Liver (tissue), 8 donors: ENCODE measurements at regions not wholly inside any gene's neighbourhood (a gene's known extent, or its start where the extent isn't known, plus 50 kb on each side); places are given as distances from the start of the nearest gene placed in this dataset.

ENCODE experiments used
- DNase-seq: peaks from one replicate; pipeline ENCODE4 v3.0.0-alpha.2; 2017; ENCODE audit warnings: low spot score
- H3K27ac ChIP-seq, 2 donors: one replicate each; pipeline ENCODE4 v1.7.0; 2013; ENCODE audit warnings: inconsistent platforms in 2 of 2, low read length in 2 of 2, control low read depth in 1 of 2, low read depth in 1 of 2, mild to moderate bottlenecking in 1 of 2
- H3K27me3 ChIP-seq, 4 donors: one replicate each; pipeline versions ENCODE4 v1.6.1 to v1.7.0; 2013; ENCODE audit warnings: low read length in 3 of 4, inconsistent platforms in 1 of 4, mild to moderate bottlenecking in 1 of 4, moderate library complexity in 1 of 4; ENCODE audit not compliant: control insufficient read depth in 4 of 4, insufficient read depth in 4 of 4
- H3K36me3 ChIP-seq, 4 donors: one replicate each; pipeline versions ENCODE4 v1.6.1 to v1.7.0; 2013; ENCODE audit warnings: low read length in 3 of 4, mild to moderate bottlenecking in 3 of 4, low read depth in 1 of 4, moderate library complexity in 1 of 4; ENCODE audit not compliant: control insufficient read depth in 4 of 4, insufficient read depth in 3 of 4
- H3K4me1 ChIP-seq, 4 donors: one replicate each; pipeline versions ENCODE4 v1.6.1 to v1.7.0; 2013; ENCODE audit warnings: low read length in 3 of 4, mild to moderate bottlenecking in 3 of 4, moderate library complexity in 1 of 4; ENCODE audit not compliant: control insufficient read depth in 4 of 4, insufficient read depth in 4 of 4
- H3K4me3 ChIP-seq, 3 donors: one replicate each; pipeline versions ENCODE4 v1.6.1 to v1.7.0; 2013; ENCODE audit warnings: low read length in 3 of 3, control low read depth in 1 of 3, low read depth in 1 of 3, mild to moderate bottlenecking in 1 of 3
- H3K9ac ChIP-seq, 2 donors: one replicate each; pipeline ENCODE4 v1.7.0; 2013; ENCODE audit warnings: low read length in 2 of 2, mild to moderate bottlenecking in 2 of 2, moderate library complexity in 2 of 2, control low read depth in 1 of 2, low read depth in 1 of 2
- H3K9me3 ChIP-seq, 4 donors: one replicate each; pipeline versions ENCODE4 v1.6.1 to v1.7.0; 2013; ENCODE audit warnings: low read length in 3 of 4; ENCODE audit not compliant: control insufficient read depth in 4 of 4
- EGR1 ChIP-seq, 2 donors: IDR thresholded peaks; 2 replicates each; pipeline ENCODE4 v1.6.1; 2016 to 2018; ENCODE audit warnings: antibody characterized with exemption in 2 of 2, low read depth in 2 of 2
- FOXA1 ChIP-seq: IDR thresholded peaks from 2 replicates; pipeline ENCODE4 v1.6.1; 2016; ENCODE audit warnings: antibody characterized with exemption
- FOXA2 ChIP-seq: IDR thresholded peaks from 2 replicates; pipeline ENCODE4 v1.6.1; 2016; ENCODE audit warnings: antibody characterized with exemption
- GABPA ChIP-seq, 2 donors: IDR thresholded peaks in 1 of 2; conservative IDR thresholded peaks in 1 of 2; 2 replicates each; pipeline ENCODE4 v1.6.1; 2016; ENCODE audit warnings: antibody characterized with exemption in 2 of 2, mild to moderate bottlenecking in 1 of 2, moderate library complexity in 1 of 2
- HNF4A ChIP-seq, 2 donors: conservative IDR thresholded peaks; 2 replicates each; pipeline ENCODE4 v1.6.1; 2016; ENCODE audit warnings: antibody characterized with exemption in 2 of 2, mild to moderate bottlenecking in 2 of 2
- HNF4G ChIP-seq: IDR thresholded peaks from 2 replicates; pipeline ENCODE4 v1.6.1; 2016; ENCODE audit warnings: antibody characterized with exemption
- JUND ChIP-seq, 2 donors: IDR thresholded peaks; 2 replicates each; pipeline ENCODE4 v1.6.1; 2016; ENCODE audit warnings: antibody characterized with exemption in 2 of 2
- NR2F2 ChIP-seq: IDR thresholded peaks from 2 replicates; pipeline ENCODE4 v1.6.1; 2016; ENCODE audit warnings: antibody characterized with exemption
- RAD21 ChIP-seq, 2 donors: IDR thresholded peaks; 2 replicates each; pipeline ENCODE4 v1.6.1; 2016; ENCODE audit warnings: antibody characterized with exemption in 2 of 2, mild to moderate bottlenecking in 2 of 2
- RXRA ChIP-seq, 2 donors: IDR thresholded peaks; 2 replicates each; pipeline ENCODE4 v1.6.1; 2017 to 2018; ENCODE audit warnings: antibody characterized with exemption in 2 of 2, mild to moderate bottlenecking in 1 of 2
- TAF1 ChIP-seq: conservative IDR thresholded peaks from 2 replicates; pipeline ENCODE4 v1.6.1; 2016; ENCODE audit warnings: antibody characterized with exemption, mild to moderate bottlenecking
- YY1 ChIP-seq: IDR thresholded peaks from 2 replicates; pipeline ENCODE4 v1.6.1; 2016; ENCODE audit warnings: antibody characterized with exemption, mild to moderate bottlenecking
- WGBS: extraction: QIAGEN DNeasy Blood & Tissue Kit; methylation state at CpG from one replicate; pipeline ENCODE4 v1.1.7; 2013; 5-methylcytosine and 5-hydroxymethylcytosine counted together
- TF ChIP-seq, protein P1 (sequence below): IDR thresholded peaks from 2 replicates; pipeline ENCODE4 v1.6.1; 2016; ENCODE audit warnings: antibody characterized with exemption
- TF ChIP-seq, protein P2 (sequence below): IDR thresholded peaks from 2 replicates; pipeline ENCODE4 v1.6.1; 2016; ENCODE audit warnings: antibody characterized with exemption
- TF ChIP-seq, protein P3 (sequence below): fragments of 150-350 bp; IDR thresholded peaks from 2 replicates; pipeline ENCODE4 v1.5.1; 2017; ENCODE audit warnings: improper control_type of control experiment, low read depth, low read length; ENCODE audit not compliant: missing input control
- TF ChIP-seq, protein P4 (sequence below): IDR thresholded peaks from 2 replicates; pipeline ENCODE4 v1.6.1; 2016; ENCODE audit warnings: antibody characterized with exemption
- TF ChIP-seq, protein P5 (sequence below): IDR thresholded peaks from 2 replicates; pipeline ENCODE4 v1.6.1; 2016; ENCODE audit warnings: antibody characterized with exemption, mild to moderate bottlenecking
- donor health status: healthy.
- donor health status: healthy.
- donor health status: healthy.
- donor health status: healthy.
- donor health status: healthy.

DNA sequence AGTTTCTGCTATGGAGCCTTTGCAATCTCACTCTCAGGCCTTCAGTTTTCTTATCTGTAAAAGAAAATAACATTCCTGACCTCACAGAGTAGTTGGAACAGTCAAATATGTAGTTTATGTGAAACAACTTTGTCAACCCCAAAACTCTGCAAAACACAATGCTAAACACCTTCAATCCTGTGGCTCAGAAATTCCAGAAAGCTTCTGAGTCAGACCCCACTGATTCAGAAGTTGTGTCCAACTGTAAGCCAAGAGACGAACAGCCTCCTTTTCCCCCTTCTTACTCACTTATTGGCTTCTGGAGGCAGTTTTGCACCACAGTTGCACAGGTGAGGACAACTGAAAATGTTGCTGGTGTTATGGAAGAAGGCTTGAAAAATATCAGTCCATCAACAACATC, 52.9 kb downstream of the TMSB4Y start:
- Histone ChIP-seq H3K4me3 (no peak overlapping the region), H3K27me3 (no peaks in the 10 kb centered on the region), H3K27ac (no peak overlapping the region), H3K9ac (no peak overlapping the region), H3K9me3 (no peaks in the 10 kb centered on the region), H3K4me1 (peaks cover 0 to 6% (median 0%) of the 10 kb centered on the region in 4 donors), H3K36me3 (no peaks in the 10 kb centered on the region)
- 86% methylated on average over 1 of the region's 1 CpG for WGBS
- DNase-seq = no peak
- TF ChIP-seq GABPA (IDR thresholded peaks at IDR 0.05 in 1 of 2, conservative IDR thresholded peaks at IDR 0.05 in 1 of 2) (no peak), EGR1 (IDR thresholded peaks at IDR 0.05; ENCODE audit: low read depth in 2 of 2) (no peak), FOXA1 (no peak), TAF1 (no peak), HNF4A (conservative IDR thresholded peaks at IDR 0.05) (no peak), RAD21 (IDR thresholded peaks at IDR 0.05) (no peak), YY1 (no peak), HNF4G (no peak), RXRA (IDR thresholded peaks at IDR 0.05) (no peak)
- TF ChIP-seq, protein P1, sequence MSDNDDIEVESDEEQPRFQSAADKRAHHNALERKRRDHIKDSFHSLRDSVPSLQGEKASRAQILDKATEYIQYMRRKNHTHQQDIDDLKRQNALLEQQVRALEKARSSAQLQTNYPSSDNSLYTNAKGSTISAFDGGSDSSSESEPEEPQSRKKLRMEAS = no peak

DNA sequence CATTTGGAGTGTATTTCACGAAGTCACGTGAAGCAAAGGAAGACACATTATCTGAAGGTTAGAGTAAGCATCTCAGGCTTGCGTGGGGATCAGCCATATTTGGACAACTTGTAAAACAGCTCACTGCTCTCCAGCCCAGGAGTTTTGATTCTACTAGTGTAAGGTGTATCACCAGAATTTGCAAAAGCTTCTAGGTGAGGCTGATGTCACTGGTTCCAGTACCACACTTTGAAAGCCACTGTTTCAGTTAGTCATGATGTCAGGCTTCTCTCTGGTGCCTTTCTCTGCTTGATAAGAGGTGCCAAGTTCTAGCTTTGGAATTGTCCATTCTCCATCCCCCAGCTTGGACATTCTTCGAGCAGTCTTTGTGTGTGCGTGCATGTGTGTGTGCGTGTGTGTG, 62.3 kb downstream of the TMSB4Y start:
- no peak overlapping the region for H3K9ac ChIP-seq
- TF ChIP-seq HNF4A (conservative IDR thresholded peaks at IDR 0.05) (no peak), YY1 (no peak), GABPA (IDR thresholded peaks at IDR 0.05 in 1 of 2, conservative IDR thresholded peaks at IDR 0.05 in 1 of 2) (no peak), JUND (IDR thresholded peaks at IDR 0.05) (no peak), HNF4G (no peak), FOXA2 (no peak), RXRA (IDR thresholded peaks at IDR 0.05) (no peak), NR2F2 (no peak)
- TF ChIP-seq, protein P2, sequence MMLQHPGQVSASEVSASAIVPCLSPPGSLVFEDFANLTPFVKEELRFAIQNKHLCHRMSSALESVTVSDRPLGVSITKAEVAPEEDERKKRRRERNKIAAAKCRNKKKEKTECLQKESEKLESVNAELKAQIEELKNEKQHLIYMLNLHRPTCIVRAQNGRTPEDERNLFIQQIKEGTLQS = no peak
- TF ChIP-seq, protein P3, sequence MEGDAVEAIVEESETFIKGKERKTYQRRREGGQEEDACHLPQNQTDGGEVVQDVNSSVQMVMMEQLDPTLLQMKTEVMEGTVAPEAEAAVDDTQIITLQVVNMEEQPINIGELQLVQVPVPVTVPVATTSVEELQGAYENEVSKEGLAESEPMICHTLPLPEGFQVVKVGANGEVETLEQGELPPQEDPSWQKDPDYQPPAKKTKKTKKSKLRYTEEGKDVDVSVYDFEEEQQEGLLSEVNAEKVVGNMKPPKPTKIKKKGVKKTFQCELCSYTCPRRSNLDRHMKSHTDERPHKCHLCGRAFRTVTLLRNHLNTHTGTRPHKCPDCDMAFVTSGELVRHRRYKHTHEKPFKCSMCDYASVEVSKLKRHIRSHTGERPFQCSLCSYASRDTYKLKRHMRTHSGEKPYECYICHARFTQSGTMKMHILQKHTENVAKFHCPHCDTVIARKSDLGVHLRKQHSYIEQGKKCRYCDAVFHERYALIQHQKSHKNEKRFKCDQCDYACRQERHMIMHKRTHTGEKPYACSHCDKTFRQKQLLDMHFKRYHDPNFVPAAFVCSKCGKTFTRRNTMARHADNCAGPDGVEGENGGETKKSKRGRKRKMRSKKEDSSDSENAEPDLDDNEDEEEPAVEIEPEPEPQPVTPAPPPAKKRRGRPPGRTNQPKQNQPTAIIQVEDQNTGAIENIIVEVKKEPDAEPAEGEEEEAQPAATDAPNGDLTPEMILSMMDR = no peak
- TF ChIP-seq, protein P4, sequence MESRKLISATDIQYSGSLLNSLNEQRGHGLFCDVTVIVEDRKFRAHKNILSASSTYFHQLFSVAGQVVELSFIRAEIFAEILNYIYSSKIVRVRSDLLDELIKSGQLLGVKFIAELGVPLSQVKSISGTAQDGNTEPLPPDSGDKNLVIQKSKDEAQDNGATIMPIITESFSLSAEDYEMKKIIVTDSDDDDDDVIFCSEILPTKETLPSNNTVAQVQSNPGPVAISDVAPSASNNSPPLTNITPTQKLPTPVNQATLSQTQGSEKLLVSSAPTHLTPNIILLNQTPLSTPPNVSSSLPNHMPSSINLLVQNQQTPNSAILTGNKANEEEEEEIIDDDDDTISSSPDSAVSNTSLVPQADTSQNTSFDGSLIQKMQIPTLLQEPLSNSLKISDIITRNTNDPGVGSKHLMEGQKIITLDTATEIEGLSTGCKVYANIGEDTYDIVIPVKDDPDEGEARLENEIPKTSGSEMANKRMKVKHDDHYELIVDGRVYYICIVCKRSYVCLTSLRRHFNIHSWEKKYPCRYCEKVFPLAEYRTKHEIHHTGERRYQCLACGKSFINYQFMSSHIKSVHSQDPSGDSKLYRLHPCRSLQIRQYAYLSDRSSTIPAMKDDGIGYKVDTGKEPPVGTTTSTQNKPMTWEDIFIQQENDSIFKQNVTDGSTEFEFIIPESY = no peak
- TF ChIP-seq, protein P5, sequence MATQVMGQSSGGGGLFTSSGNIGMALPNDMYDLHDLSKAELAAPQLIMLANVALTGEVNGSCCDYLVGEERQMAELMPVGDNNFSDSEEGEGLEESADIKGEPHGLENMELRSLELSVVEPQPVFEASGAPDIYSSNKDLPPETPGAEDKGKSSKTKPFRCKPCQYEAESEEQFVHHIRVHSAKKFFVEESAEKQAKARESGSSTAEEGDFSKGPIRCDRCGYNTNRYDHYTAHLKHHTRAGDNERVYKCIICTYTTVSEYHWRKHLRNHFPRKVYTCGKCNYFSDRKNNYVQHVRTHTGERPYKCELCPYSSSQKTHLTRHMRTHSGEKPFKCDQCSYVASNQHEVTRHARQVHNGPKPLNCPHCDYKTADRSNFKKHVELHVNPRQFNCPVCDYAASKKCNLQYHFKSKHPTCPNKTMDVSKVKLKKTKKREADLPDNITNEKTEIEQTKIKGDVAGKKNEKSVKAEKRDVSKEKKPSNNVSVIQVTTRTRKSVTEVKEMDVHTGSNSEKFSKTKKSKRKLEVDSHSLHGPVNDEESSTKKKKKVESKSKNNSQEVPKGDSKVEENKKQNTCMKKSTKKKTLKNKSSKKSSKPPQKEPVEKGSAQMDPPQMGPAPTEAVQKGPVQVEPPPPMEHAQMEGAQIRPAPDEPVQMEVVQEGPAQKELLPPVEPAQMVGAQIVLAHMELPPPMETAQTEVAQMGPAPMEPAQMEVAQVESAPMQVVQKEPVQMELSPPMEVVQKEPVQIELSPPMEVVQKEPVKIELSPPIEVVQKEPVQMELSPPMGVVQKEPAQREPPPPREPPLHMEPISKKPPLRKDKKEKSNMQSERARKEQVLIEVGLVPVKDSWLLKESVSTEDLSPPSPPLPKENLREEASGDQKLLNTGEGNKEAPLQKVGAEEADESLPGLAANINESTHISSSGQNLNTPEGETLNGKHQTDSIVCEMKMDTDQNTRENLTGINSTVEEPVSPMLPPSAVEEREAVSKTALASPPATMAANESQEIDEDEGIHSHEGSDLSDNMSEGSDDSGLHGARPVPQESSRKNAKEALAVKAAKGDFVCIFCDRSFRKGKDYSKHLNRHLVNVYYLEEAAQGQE = no peak
- TF ChIP-seq, protein P1 = no peak
- WGBS = 93% methylated on average over 6 of the region's 6 CpGs

More for the DNA sequence above, 62.3 kb downstream of the TMSB4Y start:
- no peak overlapping the region for H3K4me3 ChIP-seq
- peaks cover 0 to 2% (median 0%) of the 10 kb centered on the region in 4 donors for H3K36me3 ChIP-seq
- H3K4me1 ChIP-seq = no peaks in the 10 kb centered on the region
- no peaks in the 10 kb centered on the region for H3K9me3 ChIP-seq
- no peak for DNase-seq
- no peaks in the 10 kb centered on the region for H3K27me3 ChIP-seq
- H3K27ac ChIP-seq = no peak overlapping the region
